HUES64 (cell line): ENCODE measurements at regions not wholly inside any gene's neighbourhood (a gene's known extent, or its start where the extent isn't known, plus 50 kb on each side); places are given as distances from the start of the nearest gene placed in this dataset.

ENCODE experiments used
- H3K27ac ChIP-seq: 2 replicates; pipeline ENCODE4 v1.7.0; 2013; ENCODE audit warnings: low read depth, low read length, inconsistent platforms
- H3K27me3 ChIP-seq: 2 replicates; pipeline ENCODE4 v1.6.1; 2013; ENCODE audit warnings: mild to moderate bottlenecking, low read length; ENCODE audit not compliant: insufficient read depth
- H3K36me3 ChIP-seq: 2 replicates; pipeline ENCODE4 v1.6.1; 2013; ENCODE audit warnings: mild to moderate bottlenecking, low read length; ENCODE audit not compliant: insufficient read depth
- H3K4me1 ChIP-seq: 2 replicates; pipeline ENCODE4 v1.6.1; 2013; ENCODE audit warnings: mild to moderate bottlenecking, low read length, moderate library complexity; ENCODE audit not compliant: insufficient read depth
- H3K4me3 ChIP-seq: 2 replicates; pipeline ENCODE4 v1.5.1; 2013; ENCODE audit warnings: mild to moderate bottlenecking, low read length, moderate library complexity
- H3K9ac ChIP-seq: 2 replicates; pipeline ENCODE4 v1.6.1; 2013; ENCODE audit warnings: mild to moderate bottlenecking, low read depth, low read length
- H3K9me3 ChIP-seq: 2 replicates; pipeline ENCODE4 v1.6.1; 2013; ENCODE audit warnings: low read depth, low read length; ENCODE audit not compliant: insufficient read depth
- WGBS: fragments of 150-250, 120-280 bp; methylation state at CpG from one replicate; pipeline ENCODE4 v1.1.7; 2013; ENCODE audit warnings: missing lambda C conversion rate; 5-methylcytosine and 5-hydroxymethylcytosine counted together

DNA sequence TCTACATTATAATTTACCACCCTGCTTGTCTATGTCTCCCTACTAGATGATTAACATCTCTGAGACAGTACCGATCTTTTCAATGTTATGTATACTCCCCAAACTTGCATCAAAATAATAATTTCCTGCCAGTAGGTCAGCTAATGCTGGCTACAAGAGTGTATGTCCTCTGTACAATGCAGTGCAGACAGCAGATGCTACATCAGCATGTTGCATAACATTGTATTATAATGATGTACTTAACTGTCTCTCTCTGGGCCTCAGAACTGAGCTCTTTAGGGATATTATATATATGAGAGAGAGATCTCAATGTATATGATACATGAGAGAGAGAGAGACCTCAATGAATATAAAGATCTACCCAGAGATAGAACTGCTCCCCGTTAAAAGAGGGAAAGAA, 456.6 kb downstream of the SHQ1 start:
- no peak overlapping the region for H3K27ac ChIP-seq
- no peaks in the 10 kb centered on the region for H3K27me3 ChIP-seq
- H3K36me3 ChIP-seq, result no peaks in the 10 kb centered on the region
- 77% methylated on average over 1 of the region's 2 CpGs for WGBS
- no peak overlapping the region for H3K9ac ChIP-seq
- H3K4me3 ChIP-seq, result no peak overlapping the region
- peaks cover 69% of the 10 kb centered on the region for H3K4me1 ChIP-seq
- no peaks in the 10 kb centered on the region for H3K9me3 ChIP-seq

DNA sequence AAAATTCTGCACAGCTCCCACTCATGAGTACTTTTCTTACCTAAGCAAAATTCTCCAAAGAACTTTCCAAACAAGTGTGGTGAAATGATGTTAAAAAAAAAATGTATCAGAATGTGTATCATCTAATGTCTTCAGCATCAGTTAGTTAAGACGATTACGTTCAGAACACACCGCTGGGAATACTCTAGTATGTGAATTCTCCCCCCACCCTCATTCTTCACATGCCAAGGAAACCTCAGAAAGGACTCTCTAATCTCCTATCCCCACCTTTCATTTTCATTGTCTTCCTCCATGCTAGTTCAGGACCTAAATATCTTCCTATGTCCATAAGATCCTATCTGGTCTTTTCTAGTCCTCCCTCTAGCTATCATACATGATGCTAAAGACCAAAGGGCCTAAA, 457.4 kb downstream of the SHQ1 start:
- no peaks in the 10 kb centered on the region for H3K36me3 ChIP-seq
- H3K9me3 ChIP-seq, result no peaks in the 10 kb centered on the region
- WGBS, result 53% methylated on average over 3 of the region's 3 CpGs
- H3K9ac ChIP-seq, result no peak overlapping the region
- H3K27ac ChIP-seq, result no peak overlapping the region
- peaks cover 78% of the 10 kb centered on the region for H3K4me1 ChIP-seq
- H3K27me3 ChIP-seq, result no peaks in the 10 kb centered on the region
- H3K4me3 ChIP-seq, result no peak overlapping the region

DNA sequence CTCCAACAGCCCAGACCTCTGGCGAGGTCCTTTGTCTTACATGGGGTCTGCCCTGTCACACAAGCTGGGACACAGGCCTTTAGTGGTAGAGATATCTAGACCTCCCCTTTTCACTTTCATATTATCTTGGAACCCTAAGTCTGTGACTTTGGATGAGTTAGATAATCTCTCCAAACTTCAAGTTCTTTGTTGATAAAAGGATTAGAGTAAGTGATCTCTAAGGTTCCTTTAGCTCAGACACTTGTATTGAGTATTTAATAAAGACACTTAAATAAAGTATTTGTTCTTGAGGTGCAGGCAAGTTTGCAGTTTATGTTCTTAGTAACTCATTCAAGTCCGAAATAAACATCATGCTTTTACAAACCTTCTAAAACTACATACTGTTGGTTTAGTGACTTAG, 459.6 kb downstream of the SHQ1 start:
- Histone ChIP-seq H3K4me1 (peaks cover 95% of the 10 kb centered on the region), H3K9ac (no peak overlapping the region), H3K27ac (no peak overlapping the region), H3K27me3 (no peaks in the 10 kb centered on the region), H3K9me3 (no peaks in the 10 kb centered on the region), H3K4me3 (no peak overlapping the region), H3K36me3 (no peaks in the 10 kb centered on the region)
- 86% methylated on average over 2 of the region's 2 CpGs for WGBS

DNA sequence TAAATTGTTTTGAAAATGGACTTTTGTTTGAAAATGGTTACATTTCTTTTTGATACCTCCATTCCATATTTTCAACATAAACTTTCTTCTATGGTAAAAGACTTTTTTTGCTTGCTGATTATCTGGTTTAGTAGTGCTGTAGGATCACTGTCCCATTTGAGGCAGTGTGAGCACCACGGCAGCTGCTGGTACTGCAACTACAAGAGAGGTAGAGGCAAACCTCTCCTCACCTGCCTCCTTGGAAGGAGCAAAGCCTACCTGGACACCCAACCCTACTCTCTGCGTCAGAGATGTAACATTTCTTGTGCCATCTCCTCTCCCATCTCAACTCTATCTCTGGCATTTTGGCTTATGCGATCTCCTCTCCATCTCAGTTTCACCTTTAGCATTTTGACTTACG, 460.1 kb downstream of the SHQ1 start:
- peaks cover 100% of the 10 kb centered on the region for H3K4me1 ChIP-seq
- no peaks in the 10 kb centered on the region for H3K27me3 ChIP-seq
- no peak overlapping the region for H3K4me3 ChIP-seq
- no peak overlapping the region for H3K27ac ChIP-seq
- no peak overlapping the region for H3K9ac ChIP-seq
- no peaks in the 10 kb centered on the region for H3K36me3 ChIP-seq
- no peaks in the 10 kb centered on the region for H3K9me3 ChIP-seq
- WGBS, result 85% methylated on average over 4 of the region's 4 CpGs

- Histone ChIP-seq H3K4me1 (peaks cover 95% of the 10 kb centered on the region), H3K9me3 (no peaks in the 10 kb centered on the region), H3K9ac (no peak overlapping the region), H3K4me3 (no peak overlapping the region), H3K27me3 (no peaks in the 10 kb centered on the region), H3K27ac (no peak overlapping the region), H3K36me3 (no peaks in the 10 kb centered on the region)
- WGBS, result 60% methylated on average over 6 of the region's 6 CpGs
Measured at GRCh38 chr3:72386327-72387000, 461.8 kb downstream of the SHQ1 start.

DNA sequence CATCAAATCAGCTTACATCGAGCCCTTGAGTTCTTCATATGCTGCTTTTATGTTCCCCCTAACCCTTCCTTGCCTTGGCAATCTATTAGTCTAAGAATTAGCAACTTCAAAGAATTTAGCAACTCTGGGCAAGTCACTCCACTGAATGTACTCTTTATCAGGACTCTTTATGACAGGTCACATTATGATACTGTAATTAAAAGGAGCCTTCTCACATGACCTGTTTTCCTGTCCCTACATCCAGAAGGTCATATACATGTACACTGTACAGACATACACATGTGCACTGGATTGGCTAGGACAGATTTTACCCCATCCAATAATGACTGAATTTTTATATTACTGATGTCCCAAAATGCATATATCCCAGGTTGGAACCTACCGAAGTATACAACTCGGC, 463.1 kb downstream of the SHQ1 start:
- no peak overlapping the region for H3K4me3 ChIP-seq
- H3K27me3 ChIP-seq, result no peaks in the 10 kb centered on the region
- H3K4me1 ChIP-seq, result peaks cover 91% of the 10 kb centered on the region
- no peak overlapping the region for H3K9ac ChIP-seq
- H3K36me3 ChIP-seq, result no peaks in the 10 kb centered on the region
- no peaks in the 10 kb centered on the region for H3K9me3 ChIP-seq
- no peak overlapping the region for H3K27ac ChIP-seq
- WGBS, result 89% methylated on average over 3 of the region's 3 CpGs

- no peaks in the 10 kb centered on the region for H3K36me3 ChIP-seq
- 86% methylated on average over 5 of the region's 5 CpGs for WGBS
- H3K9ac ChIP-seq, result no peak overlapping the region
- H3K27ac ChIP-seq, result no peak overlapping the region
- no peaks in the 10 kb centered on the region for H3K9me3 ChIP-seq
- H3K4me1 ChIP-seq, result peaks cover 91% of the 10 kb centered on the region
- H3K27me3 ChIP-seq, result no peaks in the 10 kb centered on the region
- no peak overlapping the region for H3K4me3 ChIP-seq
Measured at GRCh38 chr3:72384602-72385001, 463.6 kb downstream of the SHQ1 start.

- H3K9me3 ChIP-seq, result no peaks in the 10 kb centered on the region
- peaks cover 91% of the 10 kb centered on the region for H3K4me1 ChIP-seq
- peaks cover 3% of the 10 kb centered on the region for H3K36me3 ChIP-seq
- H3K27me3 ChIP-seq, result no peaks in the 10 kb centered on the region
- no peak overlapping the region for H3K9ac ChIP-seq
- no peak overlapping the region for H3K4me3 ChIP-seq
- no peak overlapping the region for H3K27ac ChIP-seq
- 92% methylated on average over 4 of the region's 4 CpGs for WGBS
Measured at GRCh38 chr3:72383883-72384282, 464.4 kb downstream of the SHQ1 start.

DNA sequence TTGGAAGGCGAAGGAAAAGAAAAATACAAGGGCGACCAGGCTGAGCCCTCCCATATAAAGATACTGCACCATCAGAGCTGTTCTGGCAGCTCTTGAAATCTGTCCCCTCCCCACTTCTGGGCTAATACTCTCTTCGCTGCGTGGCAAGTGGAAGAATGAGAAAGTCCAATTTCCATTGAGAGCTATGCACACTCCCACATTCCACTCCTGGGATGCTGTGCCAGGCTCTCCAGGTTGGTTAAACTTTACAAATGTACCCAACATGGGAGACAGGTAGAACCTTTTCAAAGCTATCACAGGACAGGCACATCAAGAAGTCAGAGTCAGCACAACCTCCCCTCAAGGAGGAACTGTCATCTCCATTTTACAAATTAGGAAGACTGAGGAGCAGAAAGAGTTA, 465.0 kb downstream of the SHQ1 start:
- Histone ChIP-seq H3K4me3 (no peak overlapping the region), H3K9me3 (no peaks in the 10 kb centered on the region), H3K27ac (no peak overlapping the region), H3K27me3 (no peaks in the 10 kb centered on the region), H3K4me1 (peaks cover 91% of the 10 kb centered on the region), H3K36me3 (peaks cover 10% of the 10 kb centered on the region), H3K9ac (no peak overlapping the region)
- 94% methylated on average over 4 of the region's 4 CpGs for WGBS

- peaks cover 89% of the 10 kb centered on the region for H3K4me1 ChIP-seq
- H3K9me3 ChIP-seq, result no peaks in the 10 kb centered on the region
- 98% methylated on average over 3 of the region's 4 CpGs for WGBS
- no peak overlapping the region for H3K9ac ChIP-seq
- no peaks in the 10 kb centered on the region for H3K27me3 ChIP-seq
- no peak overlapping the region for H3K27ac ChIP-seq
- H3K4me3 ChIP-seq, result no peak overlapping the region
- H3K36me3 ChIP-seq, result peaks cover 14% of the 10 kb centered on the region
Measured at GRCh38 chr3:72382460-72382859, 465.8 kb downstream of the SHQ1 start.

GRCh38 chr3:72381584-72381983, 466.7 kb downstream of the SHQ1 start:
- Histone ChIP-seq H3K36me3 (peaks cover 14% of the 10 kb centered on the region), H3K27ac (no peak overlapping the region), H3K27me3 (no peaks in the 10 kb centered on the region), H3K4me3 (no peak overlapping the region), H3K4me1 (peaks cover 90% of the 10 kb centered on the region), H3K9me3 (no peaks in the 10 kb centered on the region), H3K9ac (no peak overlapping the region)
- WGBS, result 82% methylated on average over 6 of the region's 6 CpGs
